SK-N-SH (cell line): ENCODE measurements at regions not wholly inside any gene's neighbourhood (a gene's known extent, or its start where the extent isn't known, plus 50 kb on each side); places are given as distances from the start of the nearest gene placed in this dataset.

Source experiments
- CTCF ChIA-PET: fragments of 300-600, 350-600 bp; formaldehyde crosslinking; extraction: SDS; loops from one replicate; lab custom pipeline; 2021; lab: Yijun Ruan, JAX
- POLR2A ChIA-PET: fragments of 350-600 bp; sonication (Branson Sonifier 250); formaldehyde crosslinking; extraction: SDS; loops from one replicate; lab custom pipeline; 2020; ENCODE audit warnings: antibody characterized with exemption, inconsistent platforms; lab: Yijun Ruan, JAX
- DNase-seq: peaks from one replicate; pipeline ENCODE4 v3.0.0; 2012
- H2AFZ ChIP-seq: fragments of 200-600 bp; sonication (generic); 2 replicates; pipeline ENCODE4 v1.8.1; 2016; ENCODE audit warnings: antibody characterized with exemption, mild to moderate bottlenecking, low read depth
- H3F3A ChIP-seq: fragments of 200-600 bp; sonication (generic); replicated peaks from 2 replicates; pipeline ENCODE3; 2016; ENCODE audit warnings: antibody characterized with exemption, mild to moderate bottlenecking; ENCODE audit not compliant: insufficient read depth
- H3K27ac ChIP-seq, 2 experiments: fragments of 200-500 bp in 1 of 2; fragments of 200-600 bp in 1 of 2; sonication (Bioruptor generic) in 1 of 2; sonication (generic), shearing (Covaris generic) in 1 of 2; 2 replicates each; pipeline versions ENCODE4 v1.5.1 to v1.6.1; 2014 to 2016; ENCODE audit warnings: low read depth in 2 of 2, inconsistent platforms in 1 of 2, low read length in 1 of 2, mild to moderate bottlenecking in 1 of 2, mixed read lengths in 1 of 2
- H3K27me3 ChIP-seq: fragments of 200-600 bp; sonication (generic), shearing (Covaris generic); 2 replicates; pipeline ENCODE4 v1.6.1; 2016; ENCODE audit warnings: mixed run types; ENCODE audit not compliant: insufficient read depth
- H3K36me3 ChIP-seq, 2 experiments: fragments of 200-500 bp in 1 of 2; fragments of 200-600 bp in 1 of 2; sonication (Bioruptor generic) in 1 of 2; sonication (generic) in 1 of 2; replicated peaks in 1 of 2; 2 replicates each; pipeline versions ENCODE3 to v1.5.1; 2014 to 2016; ENCODE audit warnings: low read length in 1 of 2, mild to moderate bottlenecking in 1 of 2; ENCODE audit not compliant: insufficient read depth in 2 of 2, control insufficient read depth in 1 of 2
- H3K4me1 ChIP-seq, 2 experiments: fragments of 200-500 bp in 1 of 2; fragments of 200-600 bp in 1 of 2; sonication (Bioruptor generic) in 1 of 2; sonication (generic), shearing (Covaris generic) in 1 of 2; 2 replicates each; pipeline versions ENCODE4 v1.5.1 to v1.6.1; 2014 to 2016; ENCODE audit warnings: low read depth in 1 of 2, low read length in 1 of 2, mixed run types in 1 of 2; ENCODE audit not compliant: insufficient read depth in 2 of 2, control insufficient read depth in 1 of 2
- H3K4me2 ChIP-seq: fragments of 200-600 bp; sonication (generic), shearing (Covaris generic); 2 replicates; pipeline ENCODE4 v1.6.1; 2017; ENCODE audit warnings: mixed run types
- H3K4me3 ChIP-seq, 2 experiments: fragments of 200-500 bp in 1 of 2; fragments of 200-600 bp in 1 of 2; sonication (Bioruptor generic) in 1 of 2; sonication (generic), shearing (Covaris generic) in 1 of 2; 2 replicates each; pipeline versions ENCODE4 v1.5.1 to v1.8.1; 2014 to 2016; ENCODE audit warnings: low read depth in 2 of 2, inconsistent platforms in 1 of 2, low read length in 1 of 2, mild to moderate bottlenecking in 1 of 2, mixed read lengths in 1 of 2, moderate library complexity in 1 of 2
- H3K79me2 ChIP-seq: fragments of 200-600 bp; sonication (generic); 2 replicates; pipeline ENCODE4 v1.8.1; 2017; ENCODE audit warnings: mild to moderate bottlenecking; ENCODE audit not compliant: insufficient read depth
- H3K9ac ChIP-seq: fragments of 200-600 bp; sonication (generic); 2 replicates; pipeline ENCODE4 v1.6.1; 2017; ENCODE audit warnings: mixed run types
- H3K9me2 ChIP-seq: fragments of 200-600 bp; sonication (generic); 2 replicates; pipeline ENCODE4 v1.6.1; 2017; ENCODE audit warnings: mixed run types
- H3K9me3 ChIP-seq: fragments of 200-600 bp; sonication (generic); 2 replicates; pipeline ENCODE4 v1.6.1; 2017; ENCODE audit warnings: mixed run types, mild to moderate bottlenecking, moderate library complexity
- H4K20me1 ChIP-seq: fragments of 200-600 bp; sonication (generic); 2 replicates; pipeline ENCODE4 v1.6.1; 2017; ENCODE audit warnings: mild to moderate bottlenecking, mixed run types; ENCODE audit not compliant: insufficient read depth
- CHD2 ChIP-seq: fragments of 150-350 bp; IDR thresholded peaks from 2 replicates; pipeline ENCODE4 v1.6.1; 2018; ENCODE audit warnings: low read length; ENCODE audit not compliant: partially characterized antibody
- ELF1 ChIP-seq: IDR thresholded peaks from 2 replicates; pipeline ENCODE4 v1.4.0; 2012
- EP300 ChIP-seq, 2 experiments: IDR thresholded peaks; 2 replicates each; pipeline versions ENCODE4 v1.4.0 to v1.6.1; 2012; ENCODE audit warnings: borderline replicate concordance in 1 of 2, low read depth in 1 of 2, low read length in 1 of 2
- FOSL2 ChIP-seq: IDR thresholded peaks from 2 replicates; pipeline ENCODE4 v1.4.0; 2012; ENCODE audit warnings: low read depth, mild to moderate bottlenecking, moderate library complexity, borderline replicate concordance
- FOXJ3 ChIP-seq: sonication (generic); formaldehyde crosslinking; IDR thresholded peaks from 2 replicates; pipeline ENCODE4 v1.5.1; 2020; ENCODE audit warnings: mild to moderate bottlenecking, missing genetic modification reagents
- FOXM1 ChIP-seq: IDR thresholded peaks from 2 replicates; pipeline ENCODE4 v1.4.0; 2012; ENCODE audit warnings: low read depth, mild to moderate bottlenecking
- GATA2 ChIP-seq: sonication (generic); formaldehyde crosslinking; IDR thresholded peaks from 2 replicates; pipeline ENCODE4 v1.5.0; 2020; ENCODE audit warnings: mild to moderate bottlenecking, missing genetic modification reagents
- JUND ChIP-seq: IDR thresholded peaks from 2 replicates; pipeline ENCODE4 v1.4.0; 2012
- MEF2A ChIP-seq: IDR thresholded peaks from 2 replicates; pipeline ENCODE4 v1.4.0; 2012; ENCODE audit warnings: low read depth, borderline replicate concordance
- NFIC ChIP-seq: IDR thresholded peaks from 2 replicates; pipeline ENCODE4 v1.4.0; 2012; ENCODE audit warnings: borderline replicate concordance
- NRF1 ChIP-seq: IDR thresholded peaks from 2 replicates; pipeline ENCODE4 v1.6.1; 2012; ENCODE audit warnings: low read depth, mild to moderate bottlenecking, low read length
- POLR2AphosphoS5 ChIP-seq: IDR thresholded peaks from 2 replicates; pipeline ENCODE4 v1.6.1; 2012; ENCODE audit warnings: low read depth, low read length
- RCOR1 ChIP-seq: fragments of 150-350 bp; IDR thresholded peaks from 2 replicates; pipeline ENCODE4 v1.6.1; 2017; ENCODE audit warnings: antibody characterized with exemption, low read length
- RFX5 ChIP-seq: IDR thresholded peaks from 2 replicates; pipeline ENCODE4 v1.6.1; 2012; ENCODE audit warnings: mild to moderate bottlenecking, improper control_type of control experiment, low read length
- RXRA ChIP-seq: IDR thresholded peaks from 2 replicates; pipeline ENCODE4 v1.4.0; 2012; ENCODE audit warnings: low read depth, mild to moderate bottlenecking, borderline replicate concordance
- SIN3A ChIP-seq: IDR thresholded peaks from 2 replicates; pipeline ENCODE4 v1.6.1; 2012; ENCODE audit warnings: low read depth, mild to moderate bottlenecking, low read length, moderate library complexity, borderline replicate concordance
- SMC3 ChIP-seq: IDR thresholded peaks from 2 replicates; pipeline ENCODE4 v1.6.1; 2012; ENCODE audit warnings: low read depth, low read length, improper control_type of control experiment
- TAF1 ChIP-seq: IDR thresholded peaks from 2 replicates; pipeline ENCODE4 v1.6.1; 2012; ENCODE audit warnings: low read depth, mild to moderate bottlenecking, low read length, moderate library complexity, borderline replicate concordance
- TCF12 ChIP-seq: IDR thresholded peaks from 2 replicates; pipeline ENCODE4 v1.4.0; 2012
- YY1 ChIP-seq: IDR thresholded peaks from 2 replicates; pipeline ENCODE4 v1.4.0; 2012; ENCODE audit warnings: low read depth, mild to moderate bottlenecking
- WGBS: methylation state at CpG from one replicate; pipeline ENCODE4 v1.1.6; 2017; ENCODE audit warnings: low lambda C conversion rate; 5-methylcytosine and 5-hydroxymethylcytosine counted together
- TF ChIP-seq, protein P1 (sequence below): IDR thresholded peaks from 2 replicates; pipeline ENCODE4; 2012
- TF ChIP-seq, protein P2 (sequence below): IDR thresholded peaks from 2 replicates; pipeline ENCODE4 v1.4.0; 2012; ENCODE audit warnings: low read depth

DNA sequence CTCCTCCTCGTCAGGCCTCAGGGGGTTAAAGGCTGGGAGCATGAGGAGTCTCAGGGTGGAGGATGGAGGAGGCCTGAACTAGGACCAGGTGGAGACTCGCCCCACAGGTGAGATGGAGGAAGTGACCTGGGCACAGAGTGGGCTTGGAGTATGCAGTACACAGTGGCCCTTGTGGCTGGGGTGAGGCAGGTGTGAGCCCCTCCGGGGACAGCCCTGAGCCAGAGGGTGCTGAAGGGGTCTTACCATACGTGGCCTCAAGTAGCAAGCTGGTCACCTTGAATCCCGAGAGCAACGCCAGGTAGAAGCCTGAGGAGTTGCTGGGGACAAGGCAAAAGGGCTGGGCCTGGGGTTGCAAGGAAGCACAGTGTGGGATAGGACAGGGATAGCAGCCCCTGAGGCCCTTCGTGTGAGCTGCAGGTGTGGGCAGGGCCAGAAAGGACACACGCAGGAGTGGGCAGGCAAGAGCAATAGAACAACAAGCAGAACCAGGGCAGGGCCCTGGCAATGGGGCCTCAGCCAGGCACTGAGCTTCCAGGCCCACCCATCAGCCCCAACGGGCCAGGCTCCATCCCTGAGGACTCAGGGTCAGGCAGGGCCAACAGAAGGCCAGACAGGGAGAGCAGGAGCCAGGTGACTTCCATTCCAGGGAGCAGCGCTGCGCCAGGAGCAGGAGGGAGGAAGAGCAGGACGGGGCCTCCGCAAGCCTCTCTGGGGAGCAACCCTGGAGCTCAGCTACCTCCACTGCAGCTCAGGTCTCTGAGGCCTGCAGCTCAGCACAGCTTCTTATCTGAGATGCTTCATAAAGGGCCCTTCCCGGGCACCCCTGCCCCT is 64.2 kb upstream of the TNRC6C start:
- no peak for DNase-seq
- H3K27ac ChIP-seq: no peak overlapping the region
- H3K27me3 ChIP-seq: peaks cover 13% of the 10 kb centered on the region; the same call in 1 of the 2 replicates
- no peaks in the 10 kb centered on the region for H4K20me1 ChIP-seq
- no peaks in the 10 kb centered on the region for H3F3A ChIP-seq
- 73% methylated on average over 13 of the region's 14 CpGs for WGBS
- no peak overlapping the region for H3K4me2 ChIP-seq
- H3K4me1 ChIP-seq: no peaks in the 10 kb centered on the region; a peak in 1 of 4 replicates
- no peaks in the 10 kb centered on the region for H3K36me3 ChIP-seq
- POLR2A ChIA-PET: interaction anchor here (1.1 to 1.4 kb wide), 2 partner anchors 14 to 64 kb away, joined by 3 to 8 read pairs; partner anchors contain the start of gene TNRC6C
- no peaks in the 10 kb centered on the region for H3K79me2 ChIP-seq
- no peak overlapping the region for H2AFZ ChIP-seq
- TF ChIP-seq FOXM1: no peak
- TF ChIP-seq ELF1: no peak
- no peak for TF ChIP-seq SMC3
- TF ChIP-seq FOXJ3: no peak
- no peak for TF ChIP-seq YY1
- TF ChIP-seq SIN3A: no peak
- no peak for TF ChIP-seq CHD2
- no peak for TF ChIP-seq POLR2AphosphoS5
- TF ChIP-seq NFIC: no peak
- TF ChIP-seq JUND: no peak
- TF ChIP-seq NRF1: no peak
- TF ChIP-seq, protein P1, sequence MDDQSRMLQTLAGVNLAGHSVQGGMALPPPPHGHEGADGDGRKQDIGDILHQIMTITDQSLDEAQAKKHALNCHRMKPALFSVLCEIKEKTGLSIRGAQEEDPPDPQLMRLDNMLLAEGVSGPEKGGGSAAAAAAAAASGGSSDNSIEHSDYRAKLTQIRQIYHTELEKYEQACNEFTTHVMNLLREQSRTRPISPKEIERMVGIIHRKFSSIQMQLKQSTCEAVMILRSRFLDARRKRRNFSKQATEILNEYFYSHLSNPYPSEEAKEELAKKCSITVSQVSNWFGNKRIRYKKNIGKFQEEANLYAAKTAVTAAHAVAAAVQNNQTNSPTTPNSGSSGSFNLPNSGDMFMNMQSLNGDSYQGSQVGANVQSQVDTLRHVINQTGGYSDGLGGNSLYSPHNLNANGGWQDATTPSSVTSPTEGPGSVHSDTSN: no peak
- no peak for TF ChIP-seq GATA2 (CRISPR knock-in tag)
- no peak for TF ChIP-seq FOSL2
- TF ChIP-seq RXRA: no peak
- TF ChIP-seq, protein P2, sequence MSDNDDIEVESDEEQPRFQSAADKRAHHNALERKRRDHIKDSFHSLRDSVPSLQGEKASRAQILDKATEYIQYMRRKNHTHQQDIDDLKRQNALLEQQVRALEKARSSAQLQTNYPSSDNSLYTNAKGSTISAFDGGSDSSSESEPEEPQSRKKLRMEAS: no peak
- no peak for TF ChIP-seq TCF12
- CTCF ChIA-PET: interaction anchor here (1.0 to 3.1 kb wide), 10 partner anchors 8 to 119 kb away, joined by 3 to 20 read pairs (median 5); partner anchors contain the start of gene TNRC6C
- H3K9me2 ChIP-seq: no peaks in the 10 kb centered on the region
- no peak overlapping the region for H3K9ac ChIP-seq
- H3K4me3 ChIP-seq: no peak overlapping the region
- H3K9me3 ChIP-seq: no peaks in the 10 kb centered on the region

DNA sequence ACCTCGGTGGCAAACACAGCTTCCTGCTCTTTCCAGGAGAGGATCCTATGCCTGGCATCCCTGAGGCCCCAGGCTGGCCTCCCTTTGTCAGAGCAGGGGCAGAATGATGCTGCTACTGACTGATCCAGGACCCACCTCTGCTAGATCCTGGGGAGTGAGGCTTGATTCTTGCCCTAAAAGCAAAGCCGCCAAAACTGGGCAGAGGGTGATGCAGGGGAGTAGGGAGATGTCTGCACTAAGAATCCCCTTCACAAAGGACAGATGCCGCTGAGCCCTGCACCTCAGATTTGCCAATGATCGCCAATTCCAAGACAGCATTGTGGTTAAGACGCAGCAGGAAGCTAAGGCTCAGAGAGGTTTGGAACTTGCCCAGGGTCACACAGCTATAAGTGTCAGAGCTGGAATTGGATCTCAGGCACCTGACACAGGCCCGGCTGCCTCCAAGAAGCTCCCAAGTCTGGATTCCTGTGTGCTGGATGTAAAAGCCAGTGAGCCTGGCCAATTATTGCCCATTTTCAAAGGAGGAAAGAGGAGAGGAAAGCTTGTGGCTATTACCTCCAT is 60.7 kb upstream of the TNRC6C start:
- H3K9me3 ChIP-seq: no peaks in the 10 kb centered on the region
- H3K9ac ChIP-seq: no peak overlapping the region
- no peaks in the 10 kb centered on the region; a peak in 1 of 4 replicates for H3K4me1 ChIP-seq
- 82% methylated on average over 4 of the region's 6 CpGs for WGBS
- H3F3A ChIP-seq: no peaks in the 10 kb centered on the region
- no peaks in the 10 kb centered on the region for H3K9me2 ChIP-seq
- H3K4me3 ChIP-seq: no peak overlapping the region
- no peak overlapping the region for H3K27ac ChIP-seq
- ChIA-PET CTCF (interaction anchor here (0.6 to 0.7 kb wide), 2 partner anchors 19 to 602 kb away, joined by 3 read pairs; no protein-coding TSS in a partner anchor), POLR2A (interaction anchor here (2.0 kb wide), 1 partner anchor 61 kb away, joined by 5 read pairs; the partner anchor contains the start of gene TNRC6C)
- peaks cover 33% of the 10 kb centered on the region; the same call in 1 of the 2 replicates for H3K27me3 ChIP-seq
- H3K79me2 ChIP-seq: no peaks in the 10 kb centered on the region
- no peaks in the 10 kb centered on the region for H3K36me3 ChIP-seq
- no peaks in the 10 kb centered on the region for H4K20me1 ChIP-seq
- TF ChIP-seq EP300 (IDR thresholded peaks at IDR 0.05; ENCODE audit: borderline replicate concordance in 1 of 2, low read depth in 1 of 2, low read length in 1 of 2): no peak
- no peak for TF ChIP-seq RCOR1
- TF ChIP-seq MEF2A: no peak
- TF ChIP-seq TAF1: no peak
- no peak for TF ChIP-seq SMC3
- no peak for TF ChIP-seq YY1
- no peak for TF ChIP-seq FOSL2
- no peak for TF ChIP-seq SIN3A
- no peak for TF ChIP-seq RFX5
- no peak for TF ChIP-seq CHD2
- TF ChIP-seq FOXJ3: no peak
- no peak overlapping the region for H2AFZ ChIP-seq
- no peak for DNase-seq
- no peak overlapping the region for H3K4me2 ChIP-seq
